ENCODE measurements at regions not wholly inside any gene's neighbourhood (a gene's known extent, or its start where the extent isn't known, plus 50 kb on each side); places are given as distances from the start of the nearest gene placed in this dataset.

DNA sequence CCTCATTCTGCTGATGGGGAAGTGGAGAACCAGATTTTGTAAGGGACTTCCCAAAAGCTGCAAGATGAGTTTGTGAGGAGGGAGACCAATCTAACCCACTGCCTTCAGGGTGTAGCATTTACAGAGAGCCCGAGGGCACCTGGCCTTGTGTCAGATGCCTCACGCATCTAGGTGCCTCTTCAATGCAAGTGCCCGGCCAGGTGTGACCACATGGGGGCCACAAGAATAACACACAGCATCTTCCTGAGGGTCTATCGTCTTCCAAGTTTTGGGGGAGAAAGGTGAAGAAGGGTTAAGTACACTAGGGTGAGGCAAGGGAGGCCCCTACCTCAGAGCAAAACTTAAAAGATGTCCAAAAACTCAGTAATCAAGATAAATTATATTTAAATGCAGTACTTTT lies 401.7 kb upstream of the CDH5 start:
- TF ChIP-seq EZH2phosphoT487 (IDR thresholded peaks at IDR 0.05; ENCODE audit: borderline replicate concordance, low read length) = no peak
- 0 out of 2 replicates have a peak, but pooled peaks have one; percentile 24 for TF ChIP-seq CTCF (conservative IDR thresholded peaks at IDR 0.05; ENCODE audit: low read depth, low read length)
